GM10266 (cell line): ENCODE measurements at regions not wholly inside any gene's neighbourhood (a gene's known extent, or its start where the extent isn't known, plus 50 kb on each side); places are given as distances from the start of the nearest gene placed in this dataset.
A peak's percentile ranks its signal among the peaks of the same experiment; 100 is the strongest.

ENCODE experiments used
- DNase-seq: peaks from one replicate; pipeline ENCODE4 v3.0.0; 2012; ENCODE audit errors: extremely low spot score
- CTCF ChIP-seq: IDR thresholded peaks from 2 replicates; pipeline ENCODE4 v1.5.1; 2012; ENCODE audit warnings: mild to moderate bottlenecking, low read depth; ENCODE audit not compliant: control insufficient read depth, insufficient read depth; ENCODE audit errors: missing control alignments

- no peak for DNase-seq
- TF ChIP-seq CTCF, result no peak
These were observed 92.4 kb downstream of the ISL1 start for GRCh38 chr5:51475628-51476027.

GRCh38 chr5:51476431-51476830 lies 93.2 kb downstream of the ISL1 start:
- no peak for DNase-seq
- no peak for TF ChIP-seq CTCF

- peak; percentile 6 for DNase-seq
- no peak for TF ChIP-seq CTCF
These were observed 96.6 kb downstream of the ISL1 start for GRCh38 chr5:51479840-51480239.

GRCh38 chr5:51484326-51484725 lies 101.1 kb downstream of the ISL1 start:
- TF ChIP-seq CTCF, result no peak
- DNase-seq, result no peak

GRCh38 chr5:51486158-51486557 lies 102.9 kb downstream of the ISL1 start:
- TF ChIP-seq CTCF, result no peak
- no peak for DNase-seq

- no peak for TF ChIP-seq CTCF
- DNase-seq, result no peak
These were observed 104.7 kb downstream of the ISL1 start for GRCh38 chr5:51487952-51488351.

GRCh38 chr5:51488803-51489642 lies 105.8 kb downstream of the ISL1 start:
- TF ChIP-seq CTCF, result no peak
- no peak for DNase-seq
